Epithelial cell of esophagus (primary cell): ENCODE measurements at regions not wholly inside any gene's neighbourhood (a gene's known extent, or its start where the extent isn't known, plus 50 kb on each side); places are given as distances from the start of the nearest gene placed in this dataset.

ENCODE experiments used
- DNase-seq: peaks from one replicate; pipeline ENCODE4 v3.0.0; 2010; ENCODE audit warnings: low read depth
- H3K4me3 ChIP-seq: 2 replicates; pipeline ENCODE4 v1.5.1; 2011; ENCODE audit warnings: mild to moderate bottlenecking, low read length, control low read depth
- CTCF ChIP-seq: IDR thresholded peaks from 2 replicates; pipeline ENCODE4 v1.5.1; 2011; ENCODE audit warnings: low read depth, mild to moderate bottlenecking, low read length, control low read depth, inconsistent platforms; ENCODE audit not compliant: insufficient read depth; ENCODE audit errors: missing control alignments

DNA sequence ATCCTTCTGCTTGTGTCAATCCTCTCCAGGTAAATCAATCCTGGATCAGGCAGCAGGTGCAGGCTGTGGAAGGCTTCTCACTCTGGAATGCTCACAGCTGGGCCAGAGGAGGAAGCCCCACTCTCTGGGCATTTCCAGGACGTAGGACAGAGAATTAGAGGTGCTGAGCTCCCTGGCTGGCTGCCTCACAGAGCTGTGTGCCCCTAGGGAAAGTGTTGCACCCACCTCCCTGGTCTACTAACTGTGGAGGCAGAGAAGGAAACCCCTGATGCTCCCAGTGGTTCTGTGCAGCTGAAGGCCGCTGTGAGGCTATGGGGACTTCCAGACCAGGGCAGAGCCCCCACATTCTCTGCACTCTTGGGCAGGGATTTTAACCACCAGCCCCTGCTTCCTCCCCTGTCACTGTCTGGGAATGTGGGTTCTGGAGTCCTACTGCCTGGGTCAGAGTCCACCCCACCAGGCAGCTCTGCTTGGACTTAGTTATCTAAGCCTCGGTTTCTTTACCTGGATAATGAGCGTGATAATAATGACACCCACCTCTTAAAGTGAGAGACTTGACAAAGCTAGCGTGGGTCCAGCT is 73.5 kb upstream of the EEPD1 start:
- H3K4me3 ChIP-seq: no peak overlapping the region
- TF ChIP-seq CTCF: no peak
- no peak for DNase-seq

DNA sequence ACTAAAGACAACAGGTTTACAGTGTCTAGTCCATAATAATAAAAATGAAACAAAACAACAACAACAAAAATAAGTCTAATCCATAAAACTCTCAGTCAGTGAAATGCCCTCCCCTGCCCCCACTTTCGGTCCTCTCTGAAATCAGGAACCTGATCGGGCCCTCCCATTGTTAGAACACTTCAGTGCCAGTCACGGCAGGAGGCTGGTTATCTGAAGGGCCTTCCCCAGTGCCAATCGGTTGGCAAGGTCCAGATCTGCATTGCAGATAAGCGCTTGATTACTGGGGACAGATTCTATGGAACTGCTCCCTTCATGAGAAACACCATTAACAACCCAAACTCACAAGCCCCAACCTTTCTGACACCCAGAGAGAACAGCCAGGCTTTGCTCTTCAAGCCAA is 72.2 kb upstream of the EEPD1 start:
- no peak for DNase-seq
- no peak for TF ChIP-seq CTCF

GRCh38 chr7:36082216-36082615 is 70.8 kb upstream of the EEPD1 start:
- no peak for DNase-seq
- TF ChIP-seq CTCF: no peak
- no peak overlapping the region for H3K4me3 ChIP-seq

More for the DNA sequence above, 72.2 kb upstream of the EEPD1 start:
- H3K4me3 ChIP-seq: no peak overlapping the region

DNA sequence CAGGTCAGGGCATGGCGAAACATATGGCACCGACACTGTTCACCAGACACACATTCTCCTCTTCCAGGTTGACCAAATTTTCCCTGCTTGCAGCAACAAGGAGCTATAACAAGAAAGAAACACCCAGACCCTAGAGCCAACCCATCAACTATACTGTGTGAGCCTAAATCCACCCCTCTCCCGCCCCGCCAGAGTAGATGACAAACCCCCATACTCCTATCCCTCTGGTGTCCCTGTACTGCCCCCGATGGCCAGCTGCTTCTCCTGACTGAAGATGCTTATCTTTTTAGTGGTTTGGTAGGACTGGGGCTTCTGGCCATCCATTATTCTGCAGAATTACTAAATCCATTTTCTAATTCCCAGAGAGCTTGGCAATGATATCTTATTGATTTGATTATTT is 70.1 kb upstream of the EEPD1 start:
- DNase-seq: no peak
- TF ChIP-seq CTCF: no peak
- H3K4me3 ChIP-seq: no peak overlapping the region

DNA sequence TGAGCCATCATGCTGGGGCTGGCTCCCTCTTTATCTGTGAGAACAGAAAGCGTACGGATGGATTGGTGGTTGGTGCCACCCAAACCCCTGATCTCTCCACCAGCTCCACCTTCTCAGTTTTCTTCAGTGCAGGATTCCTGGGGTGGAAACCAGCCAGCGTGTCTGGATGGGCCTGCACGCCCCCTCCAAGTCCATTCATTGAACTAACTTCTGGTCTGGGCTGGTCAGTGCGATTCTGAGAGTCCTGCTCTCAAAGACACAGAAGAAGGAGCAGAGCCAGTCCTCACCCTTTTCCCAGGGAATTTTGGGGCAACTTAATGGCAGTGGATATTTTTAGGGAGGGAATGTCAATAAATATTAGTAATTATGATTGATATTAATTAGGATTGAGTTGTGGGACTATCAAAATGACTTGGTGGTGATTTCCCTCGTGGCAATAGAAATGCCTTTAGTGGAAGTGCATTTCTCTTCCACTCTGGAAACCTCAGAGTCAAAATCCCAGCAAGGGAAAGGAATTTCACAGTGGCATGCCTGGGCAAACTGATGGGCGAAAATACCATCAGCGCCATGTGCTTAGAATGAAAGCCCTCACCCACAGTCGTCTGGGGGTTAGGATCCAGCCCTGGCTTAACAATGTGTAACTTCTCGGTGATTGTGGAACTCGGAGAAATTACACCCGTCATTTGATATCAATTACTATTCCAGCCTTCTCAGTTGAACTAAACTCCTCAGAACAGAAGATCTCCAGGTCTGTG is 69.3 kb upstream of the EEPD1 start:
- DNase-seq: no peak
- no peak overlapping the region for H3K4me3 ChIP-seq
- no peak for TF ChIP-seq CTCF

GRCh38 chr7:36084485-36085091 is 68.5 kb upstream of the EEPD1 start:
- TF ChIP-seq CTCF: peak; percentile 57

More at GRCh38 chr7:36084485-36085091, 68.5 kb upstream of the EEPD1 start:
- DNase-seq: peak; percentile 62
- no peak overlapping the region for H3K4me3 ChIP-seq
